Right ventricle myocardium superior (tissue), 1 donor: ENCODE measurements at regions not wholly inside any gene's neighbourhood (a gene's known extent, or its start where the extent isn't known, plus 50 kb on each side); places are given as distances from the start of the nearest gene placed in this dataset.
A peak's percentile ranks its signal among the peaks of the same experiment; 100 is the strongest.
"Not testable (repeated sequence)": the region's sequence is repeated elsewhere in the genome, so short reads cannot be mapped to it uniquely, and the experiment has no call there.

Source experiments
- ATAC-seq: fragments of 200-7000 bp; cut with Tn5 transposase; one replicate; pipeline ENCODE4 v1.9.1; 2020; ENCODE audit warnings: mild to moderate bottlenecking; ENCODE audit not compliant: poor library complexity
- DNase-seq: peaks from one replicate; pipeline ENCODE4 v3.0.0-alpha.2; 2020
- intact Hi-C: fragments of 100-400 bp; cut with DNase I; formaldehyde crosslinking; loops from one replicate; pipeline ENCODE4 v1.11.2; 2022
- donor health status: DM: no; HTN: yes; CAD: no; lungs with severe emphysema.

- intact Hi-C loops, result loop anchor here (10.0 kb wide), 1 partner anchor 112 kb away; no protein-coding TSS in a partner anchor
- peak; percentile 76 for ATAC-seq
- no peak for DNase-seq
Measured at GRCh38 chr9:88872192-88872946, 118.9 kb upstream of the S1PR3 start.

GRCh38 chr9:88873635-88874034 is 117.6 kb upstream of the S1PR3 start:
- intact Hi-C loops, result loop anchor here (10.0 kb wide), 1 partner anchor 111 kb away; no protein-coding TSS in a partner anchor
- DNase-seq (no peak), ATAC-seq (peak; percentile 9)

GRCh38 chr9:88874391-88874790 is 116.9 kb upstream of the S1PR3 start:
- no peak for DNase-seq
- ATAC-seq, result peak; percentile 49
- intact Hi-C loops, result loop anchor here (10.0 kb wide), 1 partner anchor 110 kb away; no protein-coding TSS in a partner anchor

GRCh38 chr9:88875400-88876120 is 115.7 kb upstream of the S1PR3 start:
- no peak for DNase-seq
- intact Hi-C loops, result loop anchor here (10.0 kb wide), 1 partner anchor 109 kb away; no protein-coding TSS in a partner anchor

GRCh38 chr9:88880199-88880598 is 111.1 kb upstream of the S1PR3 start:
- ATAC-seq, result no peak
- intact Hi-C loops, result no loop called here
- DNase-seq, result no peak

More at GRCh38 chr9:88875400-88876120, 115.7 kb upstream of the S1PR3 start:
- ATAC-seq, result no peak

GRCh38 chr9:88884291-88884690 is 107.0 kb upstream of the S1PR3 start:
- intact Hi-C loops, result not testable (repeated sequence)

GRCh38 chr9:88886762-88887161 is 104.5 kb upstream of the S1PR3 start:
- ATAC-seq, DNase-seq, intact Hi-C loops: not testable (repeated sequence)

More at GRCh38 chr9:88884291-88884690, 107.0 kb upstream of the S1PR3 start:
- DNase-seq, ATAC-seq: not testable (repeated sequence)

GRCh38 chr9:88889386-88889785 is 101.9 kb upstream of the S1PR3 start:
- ATAC-seq (no peak), DNase-seq (no peak)
- intact Hi-C loops, result no loop called here

- ATAC-seq (no peak), DNase-seq (no peak)
- intact Hi-C loops, result no loop called here
Measured at GRCh38 chr9:88890546-88890945, 100.7 kb upstream of the S1PR3 start.

GRCh38 chr9:88891040-88891439 is 100.2 kb upstream of the S1PR3 start:
- ATAC-seq, result no peak
- no peak for DNase-seq
- intact Hi-C loops, result no loop called here

GRCh38 chr9:88892724-88893123 is 98.5 kb upstream of the S1PR3 start:
- intact Hi-C loops, result no loop called here
- ATAC-seq, result peak; percentile 81
- no peak for DNase-seq

- no peak for DNase-seq
- intact Hi-C loops, result no loop called here
Measured at GRCh38 chr9:88897081-88897480, 94.2 kb upstream of the S1PR3 start.

GRCh38 chr9:88898039-88898720 is 93.1 kb upstream of the S1PR3 start:
- DNase-seq (no peak), ATAC-seq (no peak)
- intact Hi-C loops, result no loop called here

More at GRCh38 chr9:88897081-88897480, 94.2 kb upstream of the S1PR3 start:
- no peak for ATAC-seq

GRCh38 chr9:88905506-88905905 is 85.8 kb upstream of the S1PR3 start:
- DNase-seq, result no peak
- intact Hi-C loops, result no loop called here
- no peak for ATAC-seq

- ATAC-seq (no peak), DNase-seq (no peak)
- intact Hi-C loops, result no loop called here
Measured at GRCh38 chr9:88915916-88916315, 75.4 kb upstream of the S1PR3 start.

GRCh38 chr9:88916894-88917293 is 74.4 kb upstream of the S1PR3 start:
- intact Hi-C loops, result no loop called here
- DNase-seq (no peak), ATAC-seq (no peak)

GRCh38 chr9:88917375-88917774 is 73.9 kb upstream of the S1PR3 start:
- DNase-seq, result no peak
- intact Hi-C loops, result no loop called here
- ATAC-seq, result no peak

GRCh38 chr9:88918537-88918936 is 72.7 kb upstream of the S1PR3 start:
- intact Hi-C loops, DNase-seq, ATAC-seq: not testable (repeated sequence)

GRCh38 chr9:88920645-88921044 is 70.6 kb upstream of the S1PR3 start:
- no peak for ATAC-seq
- no peak for DNase-seq
- intact Hi-C loops, result no loop called here
